HuH-7.5 (cell line): ENCODE measurements at regions not wholly inside any gene's neighbourhood (a gene's known extent, or its start where the extent isn't known, plus 50 kb on each side); places are given as distances from the start of the nearest gene placed in this dataset.

Source experiments
- DNase-seq: peaks from one replicate; pipeline ENCODE4 v3.0.0; 2011; ENCODE audit warnings: low spot score

DNA sequence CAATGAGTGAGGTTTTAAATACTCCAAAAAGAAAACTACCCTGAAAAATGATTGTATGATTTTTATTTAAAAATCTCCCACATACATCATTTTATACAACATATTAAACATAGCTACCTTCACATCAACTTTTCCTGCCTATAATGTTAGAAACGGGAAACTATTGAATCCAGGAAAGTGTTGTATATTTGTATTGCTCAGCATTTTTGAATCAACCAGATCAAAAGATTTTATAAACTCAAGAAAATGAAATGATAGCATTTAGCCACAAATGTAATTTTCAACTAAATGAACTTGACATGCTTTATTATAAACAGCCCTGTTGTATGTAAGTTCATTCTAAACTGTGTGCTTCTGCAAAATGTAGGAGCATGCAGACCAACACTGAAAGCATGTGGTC, 124.6 kb upstream of the SLC10A2 start:
- no peak for DNase-seq

DNA sequence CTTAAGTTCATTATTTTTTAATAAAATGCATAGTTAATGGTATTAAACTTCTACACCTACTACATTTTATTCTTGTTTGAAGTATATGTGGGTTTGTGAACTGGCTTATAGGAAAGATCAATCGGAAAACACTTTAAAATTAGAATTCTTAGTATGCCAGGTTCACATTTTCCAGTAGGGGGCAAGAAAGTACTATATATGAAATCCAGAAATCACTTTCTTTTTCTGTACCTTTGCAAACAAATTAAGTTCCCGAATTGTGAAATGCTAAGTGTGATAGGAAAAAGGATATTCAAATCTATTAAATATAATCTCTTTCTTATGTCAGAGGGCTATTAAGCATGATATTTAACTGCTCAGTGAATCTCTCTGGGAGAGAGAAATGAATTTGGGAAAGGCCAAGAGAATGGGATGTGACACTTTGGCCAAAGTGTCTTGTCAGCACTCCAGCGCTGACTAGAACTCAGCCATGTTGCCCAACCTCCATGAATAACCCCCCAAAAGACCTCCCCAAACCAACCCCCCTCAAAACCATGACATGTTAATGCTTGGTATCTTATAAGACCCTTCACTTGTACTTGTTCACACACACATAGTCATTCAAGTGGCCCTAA, 122.6 kb upstream of the SLC10A2 start:
- DNase-seq: no peak

DNA sequence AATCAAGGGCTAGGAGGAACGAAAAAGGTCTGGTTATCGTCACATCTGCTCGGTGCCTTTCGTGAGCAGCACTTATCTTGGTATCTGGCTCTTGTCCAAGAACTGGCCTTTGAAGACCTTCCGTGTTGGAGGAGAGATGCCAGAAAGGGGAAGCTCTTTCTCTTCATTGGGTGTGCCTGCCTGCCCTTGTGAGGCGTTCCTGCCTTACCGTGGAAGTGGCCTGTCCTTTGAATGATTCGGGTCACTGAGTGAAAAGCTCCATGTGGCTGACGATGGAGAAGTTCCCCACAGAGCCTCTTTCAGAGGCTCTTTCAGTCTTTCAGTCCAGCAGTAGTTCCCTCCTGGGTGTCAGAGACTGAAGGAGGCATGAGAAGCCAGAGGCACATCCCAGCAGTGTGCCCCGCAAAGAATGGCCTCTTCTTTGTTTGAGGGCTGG, 121.5 kb upstream of the SLC10A2 start:
- DNase-seq: no peak

DNA sequence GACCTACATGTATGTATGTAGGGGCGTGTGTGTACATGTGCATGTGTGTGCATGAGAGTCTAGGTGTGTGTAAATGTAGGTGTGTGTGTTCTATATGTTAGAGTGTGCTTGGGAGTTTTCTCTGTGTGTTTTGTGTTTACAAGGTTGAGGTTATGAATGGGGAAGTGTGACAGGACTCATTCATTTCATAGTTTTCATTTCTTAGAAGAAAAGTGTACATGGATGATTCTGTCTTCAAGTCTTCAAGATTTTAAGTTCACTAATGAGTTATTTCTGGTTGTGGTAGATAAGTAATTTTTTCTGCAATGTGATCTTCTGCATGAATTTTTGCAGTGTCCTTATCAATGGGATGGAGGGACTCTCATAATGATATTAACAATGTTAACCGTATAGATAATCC, 118.2 kb upstream of the SLC10A2 start:
- no peak for DNase-seq

DNA sequence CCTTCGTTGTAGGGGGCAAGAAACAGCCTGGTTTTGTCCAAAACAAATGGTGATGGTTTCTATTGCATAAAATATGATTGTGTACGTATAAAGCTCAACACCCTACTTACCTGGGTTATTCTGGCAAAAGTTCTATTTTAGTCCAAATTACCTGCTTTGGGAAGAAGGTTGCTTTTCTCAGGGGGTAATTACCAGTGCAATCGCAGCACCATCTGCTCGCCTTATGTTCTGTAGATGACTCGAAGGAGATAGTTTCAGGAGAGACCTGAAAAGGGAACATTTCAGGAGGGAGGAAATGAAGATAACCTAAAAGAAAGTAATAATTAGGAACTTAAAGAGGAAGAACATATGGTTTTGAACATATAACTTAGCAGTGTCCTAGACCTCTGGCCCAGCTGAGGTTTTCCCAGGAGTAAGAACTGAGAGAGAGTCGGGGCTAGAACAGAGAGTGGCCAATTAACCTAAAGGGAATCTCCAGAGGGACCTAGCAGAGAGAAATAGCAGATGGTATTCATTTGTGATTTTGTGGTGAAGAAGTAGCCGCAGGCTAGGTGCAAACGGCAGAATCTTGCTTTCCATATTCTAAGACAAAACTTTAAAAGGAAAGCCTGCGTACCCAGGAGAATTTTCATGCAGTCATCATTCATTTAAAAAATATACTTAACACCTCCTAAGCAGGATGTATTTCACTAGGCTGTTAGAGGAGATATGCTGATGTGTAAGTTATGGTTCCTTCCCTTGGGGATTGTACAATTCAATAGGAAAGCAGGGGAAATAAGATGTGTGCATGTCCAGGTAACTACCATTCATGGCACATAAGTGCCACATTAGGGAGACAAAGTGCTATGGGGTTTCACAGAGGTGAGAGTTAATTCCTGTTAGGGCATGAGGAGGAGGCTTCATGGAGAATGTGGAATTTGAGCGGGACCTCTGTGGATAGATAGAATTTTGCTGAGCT, 113.0 kb upstream of the SLC10A2 start:
- no peak for DNase-seq

DNA sequence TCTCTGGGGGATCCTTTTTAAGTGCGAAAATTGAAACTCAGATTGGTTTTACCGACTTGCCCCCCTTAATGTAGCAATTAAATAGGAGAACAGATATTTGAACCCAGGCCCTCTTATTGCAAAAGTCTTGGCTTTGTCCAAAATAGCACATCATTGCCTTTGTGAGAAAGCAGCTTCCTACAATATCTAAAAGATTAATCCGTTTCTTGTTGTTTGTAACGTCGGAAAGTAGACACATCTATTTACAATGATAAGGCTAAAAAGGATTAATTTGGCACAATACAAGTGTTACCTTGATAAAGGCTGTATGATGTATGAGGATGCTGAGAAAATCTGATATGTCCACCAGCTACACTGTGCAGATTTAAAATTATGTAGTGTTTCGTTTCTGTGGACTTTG, 108.7 kb upstream of the SLC10A2 start:
- DNase-seq: no peak

DNA sequence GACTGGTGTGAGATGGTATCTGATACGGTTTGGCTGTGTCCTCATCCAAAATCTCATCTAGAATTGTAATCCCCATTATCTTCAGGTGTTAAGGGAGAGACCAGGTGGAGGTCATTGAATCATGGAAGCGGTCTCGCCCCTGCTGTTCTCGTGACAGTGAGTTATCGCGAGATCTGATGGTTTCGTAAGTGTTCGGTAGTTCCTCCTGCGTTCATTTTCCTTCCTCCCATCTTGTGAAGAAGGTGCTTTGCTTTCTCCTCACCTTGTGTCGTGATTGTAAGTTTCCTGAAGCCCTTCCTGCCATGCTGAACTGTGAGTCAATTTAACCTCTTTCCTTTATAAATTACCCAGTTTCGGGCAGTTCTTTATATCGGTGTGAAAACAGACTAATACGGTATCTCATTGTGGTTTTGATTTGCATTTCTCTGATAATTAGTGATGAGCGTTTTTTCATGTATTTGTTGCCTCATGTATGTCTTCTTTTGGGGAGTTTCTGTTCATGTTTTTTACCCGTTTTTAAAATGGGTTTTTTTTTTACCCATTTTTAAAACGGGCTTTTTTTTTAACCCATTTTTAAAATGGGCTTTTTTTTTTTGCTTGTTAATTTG, 102.8 kb upstream of the SLC10A2 start:
- DNase-seq: no peak

DNA sequence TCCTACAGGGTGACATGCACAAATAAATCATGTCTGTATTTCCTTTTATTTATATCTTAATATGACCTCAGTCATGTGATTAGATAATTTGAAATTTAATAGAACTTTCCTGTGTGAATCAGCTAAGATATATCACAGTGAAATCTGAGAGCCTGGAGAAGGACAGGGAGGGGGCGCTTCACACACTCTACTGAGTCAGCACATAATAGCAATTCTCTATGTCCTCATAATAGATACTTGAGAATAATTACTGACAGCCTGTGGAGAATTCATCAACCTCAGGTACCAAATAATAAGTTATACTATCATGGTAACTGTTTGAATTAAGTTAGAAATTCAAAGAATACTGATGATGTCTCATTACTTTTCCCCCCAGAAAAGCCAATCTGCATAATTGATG, 98.0 kb upstream of the SLC10A2 start:
- no peak for DNase-seq

DNA sequence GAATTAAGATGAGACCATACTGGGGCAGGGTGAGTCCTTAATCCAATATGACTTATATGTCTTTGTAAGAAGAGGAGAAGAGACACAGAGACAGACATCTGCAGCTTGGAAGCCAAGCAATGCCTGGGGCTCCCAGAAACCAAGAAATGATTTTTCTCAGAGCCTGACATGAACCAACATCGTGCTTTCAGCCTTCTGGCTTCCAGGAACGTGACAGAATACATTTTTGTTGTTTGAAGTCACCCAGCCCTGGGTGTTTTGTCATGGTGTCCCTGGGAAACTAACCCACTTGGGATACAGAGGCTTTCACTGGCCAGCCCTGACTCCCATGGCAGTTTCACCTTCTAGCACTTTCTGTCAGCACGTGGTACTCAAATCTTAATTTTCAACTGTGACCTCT, 95.3 kb upstream of the SLC10A2 start:
- DNase-seq: no peak

DNA sequence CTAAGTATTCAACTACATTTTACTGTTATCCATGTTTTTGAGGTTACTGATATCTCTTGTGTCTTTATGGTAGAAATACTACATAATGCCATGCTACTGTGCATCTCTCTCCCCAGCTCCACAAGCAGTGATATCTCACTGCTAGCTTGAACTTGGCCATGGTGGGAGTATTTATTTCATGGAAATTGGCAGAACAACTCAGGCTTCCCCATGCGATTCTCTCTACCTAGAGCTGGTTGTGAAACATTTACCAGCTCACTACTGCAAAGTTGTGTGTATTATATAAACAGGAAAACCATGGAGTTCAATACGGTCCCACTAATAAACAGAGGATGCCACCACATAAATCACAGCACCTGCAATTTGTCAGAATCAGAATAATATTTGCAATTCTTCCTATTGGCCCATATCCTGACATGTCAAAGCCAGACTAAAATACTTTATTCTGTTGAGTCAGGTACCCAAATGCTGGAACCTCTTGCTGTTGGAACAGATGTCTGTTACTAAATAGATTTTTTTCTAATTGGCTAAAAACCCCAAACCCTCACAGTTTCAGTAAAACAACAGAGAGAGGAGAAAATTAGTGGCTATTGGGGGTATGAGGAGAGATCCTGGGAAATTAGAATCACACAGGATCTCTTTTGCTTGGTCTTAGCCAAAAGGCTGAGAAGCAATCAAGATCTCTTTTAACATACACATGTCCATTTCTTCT, 91.4 kb upstream of the SLC10A2 start:
- DNase-seq: no peak

DNA sequence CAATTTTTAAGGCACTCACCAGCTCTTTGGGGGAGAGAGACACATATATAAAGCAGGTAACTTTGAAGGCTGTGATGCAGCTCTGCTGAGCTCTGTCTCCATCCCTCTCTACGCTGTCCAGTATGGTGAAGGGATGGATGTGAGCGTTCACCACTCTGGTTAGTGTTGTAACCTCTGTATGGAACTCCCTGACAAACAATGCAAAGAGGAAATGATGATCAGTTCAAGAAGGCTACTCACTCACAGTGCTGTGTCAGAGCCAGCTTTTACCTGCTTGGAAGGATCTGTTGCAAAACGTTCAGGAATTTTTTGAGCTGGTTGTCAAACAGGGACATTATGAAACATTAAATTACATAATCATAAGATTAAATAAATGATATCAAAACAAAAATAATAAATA, 90.8 kb upstream of the SLC10A2 start:
- DNase-seq: no peak

DNA sequence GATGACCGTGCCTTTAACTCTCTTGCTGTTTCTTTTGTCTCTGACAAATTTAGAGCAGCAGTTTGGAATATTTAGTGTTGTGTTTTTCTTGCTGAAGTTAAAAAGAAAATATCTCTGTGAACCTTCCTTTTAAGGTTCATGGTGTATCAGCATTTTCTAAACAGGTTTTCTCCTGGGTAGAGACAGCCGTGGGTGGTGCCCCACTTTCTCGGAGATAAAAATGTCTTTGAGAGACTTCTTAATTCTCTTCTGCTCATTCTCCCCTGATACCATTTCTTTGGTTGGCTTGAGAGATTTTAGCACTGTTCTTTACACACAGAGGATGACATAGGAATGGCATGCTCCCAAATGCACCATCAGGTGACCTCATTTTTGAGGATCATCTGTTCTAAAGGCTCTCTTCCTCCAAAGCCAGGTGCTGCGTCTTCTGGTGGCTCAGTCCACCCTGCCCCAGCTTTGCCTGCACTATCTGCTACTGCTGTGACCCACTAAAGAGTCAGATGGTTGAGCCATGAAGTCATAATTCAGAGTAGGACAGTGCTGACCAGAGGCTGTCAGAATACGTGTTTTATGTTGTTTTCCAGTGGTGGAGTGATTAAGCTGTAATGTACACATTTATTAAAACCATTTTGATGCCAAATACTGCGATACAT, 90.3 kb upstream of the SLC10A2 start:
- DNase-seq: no peak

DNA sequence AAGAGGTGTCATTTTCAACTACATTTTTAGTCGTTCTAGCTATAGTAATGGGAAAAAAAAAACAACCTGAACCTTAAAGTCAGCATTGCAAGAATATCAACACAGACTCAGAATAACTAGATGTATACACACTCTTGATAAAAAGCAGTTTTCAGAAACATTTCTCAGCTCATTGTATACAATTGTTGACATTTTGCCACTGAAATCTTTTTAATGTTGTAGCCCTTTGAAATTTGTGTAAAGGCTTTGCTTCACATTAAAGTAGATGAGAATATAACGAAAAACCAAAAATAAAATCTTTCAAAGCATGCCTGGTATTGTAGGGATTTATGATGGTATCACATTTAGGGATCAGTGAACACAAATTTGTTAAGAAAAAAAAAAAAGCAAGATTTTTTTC, 87.2 kb upstream of the SLC10A2 start:
- DNase-seq: no peak

DNA sequence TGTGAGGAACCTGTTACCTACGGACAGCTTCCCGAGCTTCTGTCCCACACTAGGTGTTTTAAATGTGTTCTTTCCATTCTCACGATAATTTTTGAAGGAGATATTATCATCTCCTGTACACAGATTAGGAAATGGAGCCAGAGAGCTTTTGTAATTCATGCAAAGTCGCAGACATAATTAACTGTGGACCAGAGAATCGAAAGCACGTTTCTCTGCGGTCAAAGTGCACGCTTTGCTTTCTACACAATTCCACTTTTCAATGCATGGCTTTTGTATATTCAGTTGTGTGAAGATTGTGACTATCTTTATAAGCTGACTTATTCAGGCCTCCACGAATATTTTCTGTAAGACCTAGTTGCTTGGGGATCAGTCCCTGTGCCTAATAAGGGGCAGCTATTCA, 81.7 kb upstream of the SLC10A2 start:
- no peak for DNase-seq

DNA sequence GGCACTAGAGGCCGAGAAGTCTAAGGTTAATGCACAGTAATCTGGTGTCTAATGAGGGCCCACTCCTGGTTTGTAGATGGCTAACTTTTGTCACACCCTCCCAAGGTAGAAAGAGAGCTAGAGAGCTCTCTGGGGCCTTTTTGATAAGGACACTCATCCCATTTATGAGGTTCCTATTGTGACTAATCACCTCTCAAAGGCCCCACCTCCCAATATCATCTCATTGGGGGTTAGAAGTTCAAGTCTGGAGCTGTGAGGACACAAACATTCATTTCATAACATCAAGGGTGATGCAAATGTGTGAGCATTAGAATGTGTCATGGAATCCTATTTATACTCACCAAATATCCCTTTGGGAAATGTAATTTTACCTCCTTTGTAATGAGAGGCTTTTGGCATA, 79.2 kb upstream of the SLC10A2 start:
- no peak for DNase-seq

DNA sequence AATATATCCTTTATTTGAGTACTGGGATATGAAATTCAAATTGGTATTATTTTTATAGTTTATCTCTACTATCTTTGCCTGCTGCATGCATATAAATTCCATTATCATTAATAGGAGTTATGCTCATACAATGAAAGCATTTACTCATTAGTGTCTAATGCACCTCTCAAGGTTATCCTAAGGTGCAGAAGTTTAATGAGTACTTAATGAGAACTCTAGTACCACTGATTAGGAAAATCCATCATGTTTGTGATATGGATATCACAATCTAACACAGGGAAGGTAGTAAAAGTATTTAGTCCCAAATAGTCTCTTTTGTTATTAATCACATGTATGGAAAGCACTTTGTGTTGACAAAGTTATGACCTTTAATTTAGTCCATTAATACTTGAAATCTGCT, 77.2 kb upstream of the SLC10A2 start:
- DNase-seq: no peak

DNA sequence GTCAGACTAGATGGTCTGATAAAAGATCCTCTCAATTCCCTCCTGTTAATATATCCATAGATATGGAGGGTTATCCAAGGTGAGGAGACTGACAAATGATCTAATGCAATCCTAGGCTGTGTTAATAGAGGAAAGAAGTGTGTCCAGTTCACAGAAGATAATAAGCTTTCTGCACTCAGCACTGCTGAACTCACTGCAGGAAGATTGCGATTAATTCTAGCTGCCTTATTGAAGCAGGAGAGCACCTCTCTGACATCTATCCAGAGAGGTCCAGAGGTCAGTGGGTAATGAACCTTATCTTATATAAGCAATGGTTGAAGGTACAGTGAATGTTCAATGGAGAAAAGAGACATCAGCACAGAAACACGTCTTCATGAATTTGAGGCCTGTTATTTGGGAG, 75.9 kb upstream of the SLC10A2 start:
- DNase-seq: no peak

DNA sequence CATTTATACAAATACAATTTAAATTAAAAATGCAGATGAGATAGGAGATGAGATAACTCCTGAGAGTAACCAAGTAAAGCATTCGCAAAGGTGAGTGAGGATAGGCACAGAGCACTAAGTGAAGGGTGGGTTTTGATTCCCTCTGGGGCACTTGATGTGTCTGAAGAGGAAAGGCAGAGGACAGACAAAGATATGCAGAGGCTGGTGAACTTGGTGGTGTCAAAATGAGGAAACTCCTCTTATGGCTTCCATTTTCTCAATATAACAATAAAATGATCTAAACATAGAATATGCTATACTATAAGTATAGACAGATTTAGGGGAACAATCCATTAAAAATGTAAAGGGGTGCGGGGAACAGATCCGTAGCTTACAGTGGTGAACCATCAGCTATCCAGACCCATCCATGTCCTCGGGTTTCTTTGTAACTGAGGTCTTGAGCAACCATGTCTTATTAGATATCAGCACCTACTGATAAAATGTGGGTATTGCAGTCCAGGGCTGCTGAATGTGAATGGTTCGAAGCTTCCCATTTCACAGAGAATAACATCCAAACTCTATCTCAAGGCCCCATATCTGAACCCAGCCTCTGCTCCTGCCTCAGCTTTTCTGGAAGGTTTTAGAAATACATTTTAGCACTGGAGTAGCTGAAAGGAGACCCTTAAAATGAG, 73.9 kb upstream of the SLC10A2 start:
- DNase-seq: no peak

DNA sequence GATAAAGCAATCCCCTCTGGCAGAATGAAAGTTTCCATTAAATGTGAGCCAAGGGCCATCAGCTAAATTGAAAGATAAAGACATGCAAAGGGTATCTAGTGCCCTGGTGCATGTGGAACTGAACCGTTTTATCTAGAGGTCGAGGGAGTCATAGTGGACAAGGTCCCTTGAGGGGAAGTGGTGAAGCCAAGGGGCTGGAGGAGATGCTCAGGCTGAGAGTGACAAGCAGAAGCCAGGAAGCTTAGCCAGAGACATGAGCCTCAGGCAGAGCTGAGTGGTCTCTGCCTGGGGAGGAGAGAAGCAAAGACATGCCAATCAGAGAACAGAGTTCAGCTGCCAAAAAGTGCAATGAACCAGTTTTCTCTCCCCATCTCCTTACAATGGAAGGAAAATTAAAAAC, 68.1 kb upstream of the SLC10A2 start:
- DNase-seq: no peak

DNA sequence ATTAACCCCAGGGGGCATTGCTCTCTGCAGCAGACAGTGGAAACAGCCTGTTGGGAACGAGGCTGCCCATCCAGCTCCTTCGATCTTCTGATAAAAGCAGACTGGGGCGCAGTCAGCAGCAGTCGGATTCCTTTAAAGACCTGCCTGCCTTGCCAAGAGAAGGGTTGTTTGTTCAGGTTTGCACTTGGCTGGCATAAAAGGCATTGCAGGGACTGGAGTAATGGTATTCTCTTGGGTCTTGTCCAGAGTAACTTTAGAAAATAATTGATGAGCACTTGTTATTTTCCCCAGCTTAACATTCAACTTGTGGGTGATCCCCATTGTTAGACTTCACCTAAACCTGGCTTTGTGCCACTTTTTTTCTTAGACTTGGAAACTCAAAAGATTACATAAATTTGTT, 67.3 kb upstream of the SLC10A2 start:
- no peak for DNase-seq

DNA sequence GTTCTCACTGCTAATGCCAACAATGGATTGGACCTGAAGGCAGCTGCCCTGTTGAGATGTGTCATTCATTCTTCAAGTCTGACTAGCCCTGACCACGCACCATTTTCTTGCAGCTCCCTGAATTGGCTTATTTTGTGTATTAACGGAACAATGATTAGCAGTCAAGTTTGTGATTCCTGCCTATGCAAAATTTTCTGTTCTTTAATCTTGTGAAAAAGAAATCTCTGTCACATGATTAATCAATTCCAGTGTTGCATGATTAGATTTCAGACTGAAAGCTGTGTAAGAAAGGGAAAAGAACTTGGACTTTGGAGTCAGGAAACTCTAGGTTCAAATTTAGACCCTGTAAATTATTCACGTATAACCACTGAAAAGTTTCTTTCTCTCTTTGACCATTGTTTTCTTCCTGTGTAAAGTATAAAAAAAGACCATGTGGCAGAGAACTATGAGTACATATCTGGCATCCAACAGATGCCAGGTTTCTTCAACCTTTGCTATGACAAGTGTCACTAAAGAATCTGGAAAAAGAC, 64.5 kb upstream of the SLC10A2 start:
- no peak for DNase-seq
